NCI-H510A treated with DMSO at 0.1 percent for 48 hours (cell line): ENCODE measurements at regions not wholly inside any gene's neighbourhood (a gene's known extent, or its start where the extent isn't known, plus 50 kb on each side); places are given as distances from the start of the nearest gene placed in this dataset.

Experiments used
- DNase-seq: peaks from one replicate; lab custom pipeline; 2025; lab: John Stamatoyannopoulos, UW

GRCh38 chr2:211237586-211238275 is 681.3 kb downstream of the CPS1 start:
- no peak for DNase-seq

- DNase-seq = no peak
Measured at GRCh38 chr2:211241891-211242290, 685.5 kb downstream of the CPS1 start.

- DNase-seq = no peak
Measured at GRCh38 chr2:211247751-211248150, 691.4 kb downstream of the CPS1 start.

- DNase-seq = peak; percentile 11
Measured at GRCh38 chr2:211248841-211249240, 692.4 kb downstream of the CPS1 start.

GRCh38 chr2:211251016-211251415 is 694.6 kb downstream of the CPS1 start:
- no peak for DNase-seq

GRCh38 chr2:211258646-211259335 is 702.4 kb downstream of the CPS1 start:
- no peak for DNase-seq

GRCh38 chr2:211259831-211260476 is 703.6 kb downstream of the CPS1 start:
- no peak for DNase-seq

GRCh38 chr2:211270257-211270656 is 713.9 kb downstream of the CPS1 start:
- DNase-seq = no peak

- DNase-seq = no peak
Measured at GRCh38 chr2:211281430-211282073, 725.2 kb downstream of the CPS1 start.

- DNase-seq = no peak
Measured at GRCh38 chr2:211302676-211303075, 746.3 kb downstream of the CPS1 start.

GRCh38 chr2:211306929-211307328 is 750.5 kb downstream of the CPS1 start:
- no peak for DNase-seq
